RWPE2 (cell line): ENCODE measurements at regions not wholly inside any gene's neighbourhood (a gene's known extent, or its start where the extent isn't known, plus 50 kb on each side); places are given as distances from the start of the nearest gene placed in this dataset.

Experiments used
- ATAC-seq: fragments of 200-7000 bp; cut with Tn5 transposase; 3 replicates; pipeline ENCODE4 v1.9.1; 2021; ENCODE audit warnings: low read depth
- DNase-seq: peaks from one replicate; pipeline ENCODE4 v3.0.0-alpha.2; 2020; ENCODE audit warnings: low spot score
- H3K27ac ChIP-seq: fragments of 450-650 bp; 2 replicates; pipeline ENCODE4 v1.5.1; 2017; ENCODE audit warnings: mild to moderate bottlenecking; ENCODE audit not compliant: poor library complexity, severe bottlenecking
- H3K27me3 ChIP-seq: fragments of 250-450 bp; sonication (Bioruptor Pico); 2 replicates; pipeline ENCODE4 v1.5.1; 2021; ENCODE audit warnings: mild to moderate bottlenecking, moderate library complexity; ENCODE audit not compliant: insufficient read depth, poor library complexity, severe bottlenecking
- H3K36me3 ChIP-seq: fragments of 250-450 bp; sonication (Bioruptor Pico); 2 replicates; pipeline ENCODE4 v1.5.1; 2020; ENCODE audit warnings: low read depth, mild to moderate bottlenecking, moderate library complexity
- H3K4me1 ChIP-seq: fragments of 250-450 bp; sonication (Bioruptor Pico); 2 replicates; pipeline ENCODE4 v1.5.1; 2021; ENCODE audit warnings: mild to moderate bottlenecking, moderate library complexity; ENCODE audit not compliant: insufficient read depth, poor library complexity, severe bottlenecking
- H3K4me3 ChIP-seq: fragments of 250-450 bp; sonication (Bioruptor Pico); 2 replicates; pipeline ENCODE4 v1.5.1; 2021; ENCODE audit warnings: mild to moderate bottlenecking, moderate library complexity; ENCODE audit not compliant: severe bottlenecking
- H3K9me3 ChIP-seq: fragments of 250-450 bp; sonication (Bioruptor Pico); 2 replicates; pipeline ENCODE4 v1.5.1; 2021; ENCODE audit warnings: mild to moderate bottlenecking, moderate library complexity; ENCODE audit not compliant: severe bottlenecking
- CTCF ChIP-seq: fragments of 450-650 bp; IDR thresholded peaks from one replicate; pipeline ENCODE4 v1.5.1; 2017; ENCODE audit warnings: mild to moderate bottlenecking, moderate library complexity; ENCODE audit not compliant: poor library complexity, severe bottlenecking

- Histone ChIP-seq H3K27ac (no peak overlapping the region), H3K9me3 (no peaks in the 10 kb centered on the region), H3K4me3 (no peak overlapping the region), H3K4me1 (no peaks in the 10 kb centered on the region), H3K36me3 (no peaks in the 10 kb centered on the region), H3K27me3 (no peaks in the 10 kb centered on the region)
- no peak for TF ChIP-seq CTCF
- DNase-seq, result no peak
- no peak for ATAC-seq
Observed at GRCh38 chr13:112012705-112013085, 54.3 kb upstream of the SOX1 start.

- no peaks in the 10 kb centered on the region for H3K27me3 ChIP-seq
- no peak for TF ChIP-seq CTCF
Observed at GRCh38 chr13:112013665-112014064, 53.3 kb upstream of the SOX1 start.

GRCh38 chr13:112014857-112015256 is 52.1 kb upstream of the SOX1 start:
- H3K4me1 ChIP-seq, result no peaks in the 10 kb centered on the region
- no peaks in the 10 kb centered on the region for H3K36me3 ChIP-seq
- no peak for ATAC-seq
- no peak for DNase-seq
- no peaks in the 10 kb centered on the region for H3K9me3 ChIP-seq
- H3K27me3 ChIP-seq, result no peaks in the 10 kb centered on the region
- TF ChIP-seq CTCF, result no peak
- no peak overlapping the region for H3K4me3 ChIP-seq
- no peak overlapping the region for H3K27ac ChIP-seq

More at GRCh38 chr13:112013665-112014064, 53.3 kb upstream of the SOX1 start:
- no peak for DNase-seq
- H3K4me3 ChIP-seq, result no peak overlapping the region
- no peaks in the 10 kb centered on the region for H3K4me1 ChIP-seq
- ATAC-seq, result no peak
- H3K27ac ChIP-seq, result no peak overlapping the region
- H3K36me3 ChIP-seq, result no peaks in the 10 kb centered on the region
- no peaks in the 10 kb centered on the region for H3K9me3 ChIP-seq
